Bronchial epithelial cell (primary cell): ENCODE measurements at regions not wholly inside any gene's neighbourhood (a gene's known extent, or its start where the extent isn't known, plus 50 kb on each side); places are given as distances from the start of the nearest gene placed in this dataset.

Source experiments
- DNase-seq: peaks from one replicate; pipeline ENCODE4 v3.0.0-alpha.2; 2010; ENCODE audit warnings: low read depth
- FAIRE-seq: peaks from 2 replicates; lab custom pipeline; 2011; peaks lifted over from hg19 to GRCh38; lab: Jason Lieb, UNC
- H3K27me3 ChIP-seq: 2 replicates; pipeline ENCODE4 v1.5.1; 2011; ENCODE audit warnings: low read length; ENCODE audit not compliant: control insufficient read depth, insufficient read depth
- H3K36me3 ChIP-seq: 2 replicates; pipeline ENCODE4 v1.5.1; 2011; ENCODE audit warnings: low read length; ENCODE audit not compliant: control insufficient read depth, insufficient read depth
- H3K4me3 ChIP-seq: 2 replicates; pipeline ENCODE4 v1.5.1; 2011; ENCODE audit warnings: mild to moderate bottlenecking, low read depth, low read length, control low read depth
- CTCF ChIP-seq: IDR thresholded peaks from 2 replicates; pipeline ENCODE4 v1.5.1; 2011; ENCODE audit warnings: mild to moderate bottlenecking, moderate library complexity, low read length, control low read depth, inconsistent platforms; ENCODE audit not compliant: insufficient read depth, severe bottlenecking

- no peak overlapping the region for H3K4me3 ChIP-seq
- TF ChIP-seq CTCF = no peak
- no peaks in the 10 kb centered on the region for H3K27me3 ChIP-seq
- no peaks in the 10 kb centered on the region for H3K36me3 ChIP-seq
- no peak for DNase-seq
- no peak for FAIRE-seq
Observed at GRCh38 chr20:7571521-7572055, 368.7 kb downstream of the HAO1 start.

GRCh38 chr20:7579888-7580287 lies 360.4 kb downstream of the HAO1 start:
- no peak overlapping the region for H3K4me3 ChIP-seq
- FAIRE-seq = no peak
- H3K27me3 ChIP-seq = no peaks in the 10 kb centered on the region
- peak; percentile 81 for DNase-seq
- no peak for TF ChIP-seq CTCF
- H3K36me3 ChIP-seq = no peaks in the 10 kb centered on the region

- no peak for TF ChIP-seq CTCF
- H3K4me3 ChIP-seq = no peak overlapping the region
- H3K36me3 ChIP-seq = no peaks in the 10 kb centered on the region
- no peaks in the 10 kb centered on the region for H3K27me3 ChIP-seq
- DNase-seq (peak; percentile 50), FAIRE-seq (no peak)
Observed at GRCh38 chr20:7585126-7585679, 355.1 kb downstream of the HAO1 start.

- no peak for FAIRE-seq
- no peak for DNase-seq
- no peaks in the 10 kb centered on the region for H3K36me3 ChIP-seq
- no peak overlapping the region for H3K4me3 ChIP-seq
- TF ChIP-seq CTCF = no peak
- no peaks in the 10 kb centered on the region for H3K27me3 ChIP-seq
Observed at GRCh38 chr20:7586481-7586880, 353.8 kb downstream of the HAO1 start.

- Histone ChIP-seq H3K4me3 (no peak overlapping the region), H3K36me3 (no peaks in the 10 kb centered on the region), H3K27me3 (no peaks in the 10 kb centered on the region)
- DNase-seq = no peak
- TF ChIP-seq CTCF = no peak
- no peak for FAIRE-seq
Observed at GRCh38 chr20:7589164-7589563, 351.1 kb downstream of the HAO1 start.

GRCh38 chr20:7596541-7596940 lies 343.7 kb downstream of the HAO1 start:
- DNase-seq (no peak), FAIRE-seq (peak; percentile 18)
- H3K36me3 ChIP-seq = no peaks in the 10 kb centered on the region
- no peaks in the 10 kb centered on the region for H3K27me3 ChIP-seq
- no peak for TF ChIP-seq CTCF
- H3K4me3 ChIP-seq = no peak overlapping the region
